Immature natural killer cell (primary cell): ENCODE measurements at regions not wholly inside any gene's neighbourhood (a gene's known extent, or its start where the extent isn't known, plus 50 kb on each side); places are given as distances from the start of the nearest gene placed in this dataset.
"Not testable (repeated sequence)": the region's sequence is repeated elsewhere in the genome, so short reads cannot be mapped to it uniquely, and the experiment has no call there.

ENCODE experiments used
- DNase-seq, 3 donors: peaks; one replicate each; pipeline ENCODE4 v3.0.0; 2022; ENCODE audit warnings: mixed read lengths in 1 of 3
- H3K27ac Mint-ChIP-seq, 6 donors: one replicate each; pipeline ENCODE4 v1.8.0; 2020; ENCODE audit warnings: mixed read lengths in 6 of 6, mild to moderate bottlenecking in 5 of 6, inconsistent platforms in 4 of 6, moderate library complexity in 3 of 6
- H3K27me3 Mint-ChIP-seq, 3 donors: one replicate each; pipeline ENCODE4 v1.8.0; 2020 to 2021; ENCODE audit warnings: low read depth in 3 of 3, mild to moderate bottlenecking in 3 of 3, mixed read lengths in 3 of 3, moderate library complexity in 3 of 3, inconsistent platforms in 1 of 3
- H3K36me3 Mint-ChIP-seq, 3 donors: one replicate each; pipeline ENCODE4 v1.8.0; 2020; ENCODE audit warnings: mixed read lengths in 3 of 3, inconsistent platforms in 2 of 3, mild to moderate bottlenecking in 2 of 3
- H3K4me1 Mint-ChIP-seq, 2 donors: one replicate each; pipeline ENCODE4 v1.8.0; 2020; ENCODE audit warnings: inconsistent platforms in 2 of 2, mild to moderate bottlenecking in 2 of 2, mixed read lengths in 2 of 2, moderate library complexity in 1 of 2
- H3K4me3 Mint-ChIP-seq, 5 donors: one replicate each; pipeline ENCODE4 v1.8.0; 2020; ENCODE audit warnings: mild to moderate bottlenecking in 5 of 5, mixed read lengths in 5 of 5, inconsistent platforms in 3 of 5, moderate library complexity in 3 of 5
- H3K9me3 Mint-ChIP-seq, 6 donors: one replicate each; pipeline ENCODE4 v1.8.0; 2020; ENCODE audit warnings: mild to moderate bottlenecking in 6 of 6, mixed read lengths in 6 of 6, inconsistent platforms in 4 of 6, moderate library complexity in 3 of 6

DNA sequence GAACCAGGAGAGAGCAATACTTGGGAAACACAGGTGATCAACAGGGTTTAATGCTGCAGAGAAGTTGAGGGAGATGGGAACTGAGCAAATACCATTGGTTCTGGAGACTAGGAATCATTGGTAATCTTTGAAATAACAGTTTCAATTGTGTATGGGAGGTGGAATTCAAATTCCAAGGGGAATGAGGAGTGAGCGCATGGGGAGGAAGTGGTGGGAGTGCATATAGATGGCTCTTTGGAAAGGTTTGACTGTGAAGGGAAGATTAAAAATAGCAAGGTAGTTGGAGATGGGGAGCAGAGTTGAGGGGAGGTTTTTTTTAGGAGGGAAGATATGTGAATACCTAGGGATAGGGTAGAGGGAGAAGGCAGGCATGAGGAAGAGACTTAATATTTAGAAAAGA lies 51.1 kb upstream of the ROPN1 start:
- Mint-ChIP-seq H3K4me1 (no peaks in the 10 kb centered on the region), H3K27ac (no peak overlapping the region), H3K9me3 (peaks cover 0 to 2% (median 0%) of the 10 kb centered on the region in 6 donors), H3K4me3 (no peak overlapping the region), H3K27me3 (peaks cover 0 to 3% (median 1%) of the 10 kb centered on the region in 3 donors), H3K36me3 (no peaks in the 10 kb centered on the region)
- no peak for DNase-seq

DNA sequence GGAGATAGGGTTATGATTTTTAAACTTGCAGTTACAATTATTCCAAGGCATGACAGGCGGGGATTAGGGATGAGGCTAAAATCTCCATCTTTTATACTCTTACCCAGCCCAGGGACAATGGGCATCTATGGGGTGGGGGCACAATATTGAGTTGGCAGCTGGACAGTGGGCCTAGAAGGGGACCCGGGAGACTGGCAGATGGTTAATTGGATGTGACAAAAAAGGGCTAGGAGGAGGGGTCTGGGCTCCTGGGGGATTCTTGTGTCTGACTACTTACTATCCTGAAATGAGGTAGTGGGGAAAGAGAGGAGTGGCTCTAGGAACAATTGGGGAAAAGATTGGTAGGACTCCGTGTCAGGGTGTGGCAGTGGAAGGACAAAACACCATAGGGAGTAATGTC lies 53.0 kb upstream of the ROPN1 start:
- Mint-ChIP-seq H3K4me3 (no peak overlapping the region), H3K9me3 (peaks cover 0 to 2% (median 0%) of the 10 kb centered on the region in 6 donors), H3K27me3 (peaks cover 1 to 4% (median 1%) of the 10 kb centered on the region in 3 donors), H3K27ac (no peak overlapping the region), H3K36me3 (no peaks in the 10 kb centered on the region), H3K4me1 (no peaks in the 10 kb centered on the region)
- no peak for DNase-seq

DNA sequence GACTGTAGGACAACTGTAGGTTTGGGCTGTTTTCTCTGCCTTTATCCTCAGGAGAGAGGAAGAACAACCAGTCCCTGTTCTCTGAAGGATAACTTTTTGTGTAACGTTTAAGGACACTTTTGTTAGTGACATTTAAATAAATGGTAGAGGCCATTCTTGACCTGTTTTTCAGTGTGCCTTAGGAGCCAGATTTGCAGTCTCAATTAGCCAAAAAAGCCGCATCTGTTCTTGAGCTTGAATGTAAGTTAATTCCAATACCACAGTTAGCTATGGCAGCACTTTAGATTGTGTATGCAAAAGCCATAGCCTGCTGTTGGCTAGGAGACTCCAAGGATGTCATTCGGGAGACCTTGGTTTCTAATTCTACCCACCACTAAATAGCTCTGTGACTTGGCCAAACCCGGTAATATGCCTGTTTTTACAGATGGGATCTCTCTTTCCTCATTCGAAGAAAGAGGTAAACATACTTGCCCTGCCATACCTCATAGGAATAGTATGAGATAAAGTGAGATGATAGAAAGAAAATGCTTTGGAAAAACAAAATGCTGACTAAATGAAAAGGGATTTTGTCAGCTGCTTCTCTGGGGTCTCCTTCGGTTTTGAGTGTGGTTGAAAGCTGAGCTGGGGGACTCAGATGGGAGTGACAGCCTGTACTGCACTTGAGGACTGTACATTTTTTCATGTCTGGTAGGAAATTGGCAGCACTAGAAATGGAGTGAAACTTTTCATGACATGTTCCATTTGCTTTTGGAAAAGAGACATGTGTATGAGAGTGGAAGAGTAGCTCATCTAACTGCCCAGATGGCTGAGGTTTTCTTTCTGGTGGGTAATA lies 57.3 kb upstream of the ROPN1 start:
- Mint-ChIP-seq H3K27ac (no peak overlapping the region), H3K27me3 (peaks cover 2 to 10% (median 10%) of the 10 kb centered on the region in 3 donors), H3K4me3 (no peak overlapping the region), H3K4me1 (no peaks in the 10 kb centered on the region), H3K36me3 (no peaks in the 10 kb centered on the region), H3K9me3 (peaks cover 0 to 2% (median 0%) of the 10 kb centered on the region in 6 donors)
- no peak for DNase-seq

DNA sequence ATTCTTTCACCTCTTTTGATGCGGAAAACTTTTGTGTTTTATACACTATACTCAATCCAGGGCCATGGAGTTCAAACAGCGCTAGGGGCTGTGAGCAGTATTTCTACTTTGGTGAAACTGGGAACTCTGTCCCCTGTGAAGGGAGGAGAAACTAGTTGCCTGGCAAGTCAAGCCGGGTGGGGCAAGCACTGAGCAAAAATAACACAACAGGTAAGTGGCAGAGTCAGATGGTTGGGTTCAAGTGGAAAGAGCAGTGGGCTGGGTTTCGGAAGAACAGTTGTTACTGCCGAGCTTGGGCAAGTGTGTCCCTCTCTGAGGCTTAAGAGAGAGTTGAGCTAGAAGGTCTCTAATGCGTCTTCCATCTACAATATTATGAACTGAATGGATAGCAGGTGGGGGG lies 59.7 kb upstream of the ROPN1 start:
- H3K27me3 Mint-ChIP-seq: peaks cover 1 to 13% (median 11%) of the 10 kb centered on the region in 3 donors
- no peaks in the 10 kb centered on the region for H3K4me1 Mint-ChIP-seq
- H3K4me3 Mint-ChIP-seq: no peak overlapping the region
- no peaks in the 10 kb centered on the region for H3K9me3 Mint-ChIP-seq
- no peak overlapping the region for H3K27ac Mint-ChIP-seq
- no peaks in the 10 kb centered on the region for H3K36me3 Mint-ChIP-seq
- DNase-seq: no peak

DNA sequence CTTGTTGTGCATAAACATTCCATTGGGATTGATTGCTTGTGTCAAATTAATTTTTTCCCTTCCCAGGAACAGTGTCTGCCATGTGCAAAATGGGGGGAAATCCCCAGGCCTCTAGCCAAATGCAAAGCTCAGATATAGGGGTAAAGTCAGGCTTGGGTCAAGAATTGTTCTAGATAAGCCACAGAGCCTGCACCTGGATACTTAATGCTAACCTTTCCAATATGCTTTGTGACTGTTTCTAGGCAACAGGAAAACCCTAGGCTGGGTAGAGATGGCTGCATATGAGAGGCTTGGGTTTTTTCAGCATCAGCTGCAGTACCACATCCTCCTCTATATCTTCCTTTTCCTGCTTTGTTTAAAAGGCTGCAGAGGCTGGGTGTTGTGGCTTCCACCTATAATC lies 61.9 kb upstream of the ROPN1 start:
- Mint-ChIP-seq H3K27me3 (peaks cover 3 to 18% (median 17%) of the 10 kb centered on the region in 3 donors), H3K27ac (no peak overlapping the region)

DNA sequence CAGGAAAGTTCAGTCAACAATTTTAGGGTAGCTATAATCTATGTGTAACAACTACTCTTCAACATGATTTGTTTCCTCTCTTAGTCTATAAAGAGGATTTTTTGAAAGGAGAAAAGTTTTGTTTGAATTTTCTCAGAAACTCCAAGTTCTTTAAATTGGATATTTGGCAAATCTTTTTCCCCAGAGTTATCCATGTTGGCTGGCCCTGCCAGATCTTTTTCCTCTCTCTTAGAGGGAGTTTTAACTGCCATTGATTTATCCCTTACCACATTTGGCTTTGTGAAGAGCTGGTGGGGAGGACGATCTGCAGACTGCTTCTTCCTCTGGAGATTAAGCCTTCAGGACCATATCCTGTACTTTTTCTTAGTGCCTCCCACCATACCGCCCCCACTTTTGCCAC lies 64.9 kb upstream of the ROPN1 start:
- Mint-ChIP-seq H3K4me3 (no peak overlapping the region), H3K4me1 (no peaks in the 10 kb centered on the region), H3K27ac (no peak overlapping the region), H3K27me3 (peaks cover 3 to 13% (median 8%) of the 10 kb centered on the region in 3 donors), H3K36me3 (no peaks in the 10 kb centered on the region), H3K9me3 (no peaks in the 10 kb centered on the region)
- no peak for DNase-seq

More for the DNA sequence above, 61.9 kb upstream of the ROPN1 start:
- no peak overlapping the region for H3K4me3 Mint-ChIP-seq
- no peaks in the 10 kb centered on the region for H3K9me3 Mint-ChIP-seq
- DNase-seq: no peak
- no peaks in the 10 kb centered on the region for H3K4me1 Mint-ChIP-seq
- H3K36me3 Mint-ChIP-seq: no peaks in the 10 kb centered on the region

DNA sequence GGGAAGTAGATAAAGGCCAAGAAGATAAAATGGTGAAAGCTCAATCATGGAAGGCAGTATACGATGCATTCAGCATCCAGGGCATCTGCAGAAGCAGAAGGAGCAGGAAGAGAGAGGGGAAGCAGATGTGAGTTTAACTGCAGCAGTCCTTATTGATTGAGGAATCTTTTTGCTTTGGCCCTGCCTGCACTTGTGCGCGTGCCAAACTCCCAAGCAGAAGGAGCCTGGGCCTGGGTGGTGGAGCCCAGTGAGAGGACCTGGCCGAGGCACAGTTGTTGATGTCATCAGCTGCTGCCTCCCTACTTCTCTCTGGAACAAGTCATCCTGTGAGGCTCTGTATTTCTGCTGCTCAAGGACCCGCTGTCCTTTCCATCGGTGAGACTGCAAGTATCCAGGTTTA lies 65.5 kb upstream of the ROPN1 start:
- Mint-ChIP-seq H3K27me3 (peaks cover 3 to 13% (median 8%) of the 10 kb centered on the region in 3 donors), H3K4me1 (no peaks in the 10 kb centered on the region), H3K9me3 (no peaks in the 10 kb centered on the region), H3K27ac (no peak overlapping the region), H3K4me3 (no peak overlapping the region), H3K36me3 (no peaks in the 10 kb centered on the region)
- DNase-seq: no peak

DNA sequence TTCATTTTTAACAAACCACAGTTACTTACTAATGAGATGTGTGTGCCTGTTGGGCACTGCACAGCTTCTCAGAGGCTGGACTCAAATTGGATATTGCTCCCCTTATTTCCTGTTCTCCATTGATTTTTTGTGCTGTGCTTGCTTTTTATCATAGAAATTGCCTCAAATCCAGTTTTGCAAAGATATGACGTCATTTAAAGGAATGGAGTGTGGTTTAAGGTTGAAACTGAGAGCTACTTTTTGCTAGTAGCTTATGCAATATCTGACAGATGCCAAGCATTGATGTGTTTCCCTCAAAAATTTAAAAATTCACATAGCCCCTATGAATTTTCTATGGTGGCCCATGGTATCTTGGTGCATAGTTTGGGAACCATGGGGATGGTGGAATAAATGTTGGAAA lies 67.7 kb upstream of the ROPN1 start:
- H3K9me3 Mint-ChIP-seq: no peaks in the 10 kb centered on the region
- no peak for DNase-seq
- no peak overlapping the region for H3K4me3 Mint-ChIP-seq
- H3K27me3 Mint-ChIP-seq: peaks cover 2 to 11% (median 8%) of the 10 kb centered on the region in 3 donors
- no peak overlapping the region for H3K27ac Mint-ChIP-seq
- no peaks in the 10 kb centered on the region for H3K4me1 Mint-ChIP-seq
- no peaks in the 10 kb centered on the region for H3K36me3 Mint-ChIP-seq

DNA sequence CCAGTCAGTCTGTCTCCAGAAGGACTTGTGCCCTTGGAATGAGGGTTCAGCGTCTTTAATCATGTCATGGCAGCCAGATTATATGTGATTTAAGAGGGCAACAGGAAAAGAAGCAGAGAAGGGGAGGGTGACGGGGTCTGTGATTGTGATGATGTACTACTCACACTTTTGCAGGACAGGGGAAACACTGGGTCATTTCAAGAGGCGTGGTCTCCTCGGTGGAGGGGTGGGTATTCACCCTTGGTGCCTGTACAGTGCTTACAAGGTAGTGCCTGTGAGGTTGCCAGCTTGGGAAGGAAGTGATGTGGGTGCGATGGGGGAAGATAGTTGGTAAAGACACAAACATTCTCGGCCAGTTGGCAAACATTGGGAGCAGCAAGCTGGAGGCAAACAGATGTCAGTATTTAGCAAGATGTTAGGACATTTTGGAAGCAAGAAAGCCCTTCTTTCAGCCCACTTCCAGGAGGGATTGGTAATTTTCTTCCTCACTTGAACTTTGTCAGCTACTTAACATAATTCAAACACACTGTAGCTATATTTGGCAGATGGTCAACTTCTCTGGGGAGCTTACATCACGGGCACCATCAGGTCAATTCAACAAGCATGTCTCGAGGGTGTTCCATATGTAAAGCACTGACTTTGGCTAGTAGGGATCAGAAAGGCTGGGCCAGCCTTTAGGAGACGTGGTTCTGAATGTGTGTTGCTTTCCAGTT lies 71.4 kb upstream of the ROPN1 start:
- DNase-seq: no peak
- H3K4me3 Mint-ChIP-seq: no peak overlapping the region
- H3K27me3 Mint-ChIP-seq: peaks cover 0 to 3% (median 2%) of the 10 kb centered on the region in 3 donors
- H3K36me3 Mint-ChIP-seq: no peaks in the 10 kb centered on the region
- H3K9me3 Mint-ChIP-seq: no peaks in the 10 kb centered on the region
- no peak overlapping the region for H3K27ac Mint-ChIP-seq
- no peaks in the 10 kb centered on the region for H3K4me1 Mint-ChIP-seq

DNA sequence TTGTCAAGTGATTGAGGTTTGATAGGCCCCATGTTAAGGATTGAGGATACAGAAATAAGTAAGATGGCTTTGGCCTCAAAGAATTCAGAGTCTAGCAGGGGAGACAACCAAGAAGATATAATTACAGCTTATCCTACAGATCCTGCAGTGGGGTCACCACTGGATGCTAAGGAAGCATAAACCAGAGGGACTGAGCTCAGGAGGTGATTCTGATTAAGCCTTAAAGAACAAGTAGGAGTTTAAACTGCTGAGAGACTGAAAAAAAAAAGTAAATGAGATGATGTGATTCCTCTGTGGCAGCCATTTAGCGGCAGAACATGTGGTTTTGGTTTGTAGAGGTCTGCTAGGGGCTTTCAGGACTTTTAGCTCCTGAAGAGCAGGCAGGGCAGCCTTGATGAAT lies 72.1 kb upstream of the ROPN1 start:
- H3K27me3 Mint-ChIP-seq: peaks cover 0 to 2% (median 0%) of the 10 kb centered on the region in 3 donors
- no peak overlapping the region for H3K27ac Mint-ChIP-seq
- no peaks in the 10 kb centered on the region for H3K36me3 Mint-ChIP-seq
- no peak for DNase-seq
- no peak overlapping the region for H3K4me3 Mint-ChIP-seq
- no peaks in the 10 kb centered on the region for H3K4me1 Mint-ChIP-seq
- no peaks in the 10 kb centered on the region for H3K9me3 Mint-ChIP-seq

DNA sequence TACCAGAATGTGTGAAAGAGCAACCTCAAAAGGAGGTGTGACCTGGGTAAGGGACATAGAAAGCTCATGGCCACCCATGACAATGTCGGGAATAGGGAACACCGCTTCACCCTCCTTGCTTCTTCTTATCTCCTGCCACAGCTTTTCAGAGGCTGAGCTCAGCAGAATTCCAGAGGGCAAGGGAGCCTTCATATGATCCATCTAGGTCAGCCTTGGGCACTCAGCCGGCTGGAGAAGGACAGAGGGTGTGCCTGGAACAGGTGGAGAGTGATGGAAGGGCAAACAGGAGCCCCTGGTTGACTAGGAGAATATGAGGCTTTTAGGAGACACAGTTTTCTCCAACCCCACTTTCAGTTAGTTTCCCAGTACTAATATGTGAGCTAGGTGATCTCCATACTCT lies 74.6 kb upstream of the ROPN1 start:
- H3K4me3 Mint-ChIP-seq, H3K27ac Mint-ChIP-seq, H3K4me1 Mint-ChIP-seq, H3K9me3 Mint-ChIP-seq, H3K27me3 Mint-ChIP-seq, DNase-seq, H3K36me3 Mint-ChIP-seq: not testable (repeated sequence)

DNA sequence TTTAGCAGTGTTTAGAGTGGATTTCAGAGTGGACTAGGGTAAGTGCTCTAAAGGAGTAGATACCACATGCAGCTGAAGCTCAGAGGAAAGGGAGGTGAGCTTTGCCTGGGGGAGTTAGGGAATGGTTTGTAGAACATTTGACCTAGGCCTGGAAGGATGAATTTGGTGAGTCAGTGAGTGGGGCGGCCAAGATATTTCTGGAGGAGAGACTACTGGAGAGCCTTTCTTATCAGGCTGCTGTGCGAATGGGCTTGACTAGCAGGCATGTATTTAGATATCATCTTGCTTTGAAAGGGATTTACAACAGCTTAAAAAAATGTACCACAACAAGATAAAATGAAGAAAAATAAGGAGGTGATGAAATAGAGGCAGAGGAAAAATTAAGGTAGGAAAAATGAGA lies 77.8 kb upstream of the ROPN1 start:
- not testable (repeated sequence) for H3K36me3 Mint-ChIP-seq, H3K27me3 Mint-ChIP-seq, H3K4me1 Mint-ChIP-seq, H3K27ac Mint-ChIP-seq, H3K4me3 Mint-ChIP-seq, H3K9me3 Mint-ChIP-seq, DNase-seq

DNA sequence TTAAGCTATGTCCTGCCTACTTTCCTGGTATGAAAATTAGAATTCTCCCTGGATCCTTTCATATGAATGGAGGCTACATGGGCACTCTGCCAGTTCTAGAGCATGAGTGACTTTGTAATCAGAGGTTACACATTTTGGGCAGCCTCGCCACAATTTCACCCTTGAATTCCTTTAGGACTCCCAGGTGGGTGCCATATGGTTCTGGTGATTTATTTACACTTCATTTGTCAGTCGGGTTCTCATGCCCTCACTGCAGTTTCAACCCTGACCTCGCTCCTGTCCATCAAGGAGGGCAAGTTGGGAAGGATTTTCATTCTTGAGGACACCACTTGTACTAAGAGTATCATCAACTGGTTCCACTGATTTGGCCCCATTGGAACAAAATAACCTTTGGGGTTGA lies 83.2 kb upstream of the ROPN1 start:
- H3K9me3 Mint-ChIP-seq, H3K36me3 Mint-ChIP-seq, H3K4me1 Mint-ChIP-seq, H3K4me3 Mint-ChIP-seq, H3K27ac Mint-ChIP-seq, H3K27me3 Mint-ChIP-seq, DNase-seq: not testable (repeated sequence)

DNA sequence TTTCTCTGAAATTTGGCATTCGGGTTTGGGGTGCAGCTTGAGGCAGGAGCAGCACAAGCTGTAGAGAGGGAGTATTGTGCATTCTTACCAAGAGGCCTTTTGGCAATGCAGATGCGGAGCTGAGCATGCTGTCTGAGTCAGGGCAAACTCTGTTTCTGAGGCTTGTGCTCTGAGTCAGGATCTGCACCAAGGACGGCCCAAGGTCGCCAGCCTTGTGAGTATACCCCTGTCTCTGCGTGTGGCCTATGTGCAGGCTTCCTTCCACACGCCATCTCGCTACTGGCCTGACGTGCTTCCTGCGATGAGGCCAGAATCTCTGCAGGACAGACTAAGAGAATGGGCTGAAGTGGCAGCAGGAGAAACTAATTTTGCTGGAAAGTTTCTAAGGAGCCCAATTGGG lies 83.8 kb upstream of the ROPN1 start:
- H3K9me3 Mint-ChIP-seq: no peaks in the 10 kb centered on the region
- no peak overlapping the region for H3K4me3 Mint-ChIP-seq
- H3K27me3 Mint-ChIP-seq: peaks cover 0 to 10% (median 9%) of the 10 kb centered on the region in 3 donors
- no peaks in the 10 kb centered on the region for H3K4me1 Mint-ChIP-seq
- H3K27ac Mint-ChIP-seq: no peak overlapping the region
- no peak for DNase-seq
- H3K36me3 Mint-ChIP-seq: no peaks in the 10 kb centered on the region
